Right lobe of liver (tissue), 6 donors: ENCODE measurements at regions not wholly inside any gene's neighbourhood (a gene's known extent, or its start where the extent isn't known, plus 50 kb on each side); places are given as distances from the start of the nearest gene placed in this dataset.

Experiments
- ATAC-seq, 4 donors: fragments of 200-7000 bp; cut with Tn5 transposase; one replicate each; pipeline ENCODE4 v1.9.1; 2020; ENCODE audit warnings: mild to moderate bottlenecking in 4 of 4, moderate library complexity in 4 of 4
- DNase-seq, 3 donors: peaks; one replicate each; pipeline ENCODE4 v3.0.0-alpha.2; 2020
- H3K27ac ChIP-seq, 3 donors: fragments of 200-600 bp; one replicate each; pipeline ENCODE4 v1.8.0; 2022
- H3K27me3 ChIP-seq, 2 donors: fragments of 200-600 bp; one replicate each; pipeline ENCODE4 v1.8.0; 2022
- H3K36me3 ChIP-seq, 4 donors: fragments of 200-600 bp; sonication (generic) in 1 of 4; one replicate each; pipeline versions ENCODE4 v1.5.1 to v1.8.0; 2017 to 2022; ENCODE audit warnings: control low read depth in 1 of 4
- H3K4me1 ChIP-seq, 4 donors: fragments of 200-600 bp; sonication (generic) in 1 of 4; one replicate each; pipeline versions ENCODE4 v1.5.1 to v1.8.0; 2017 to 2022; ENCODE audit warnings: control low read depth in 1 of 4
- H3K4me3 ChIP-seq, 3 donors: fragments of 200-600 bp; one replicate each; pipeline ENCODE4 v1.8.0; 2022
- H3K9me3 ChIP-seq, 4 donors: fragments of 200-600 bp; sonication (generic) in 1 of 4; one replicate each; pipeline versions ENCODE4 v1.5.1 to v1.8.0; 2017 to 2022; ENCODE audit warnings: control low read depth in 1 of 4
- POLR2A ChIP-seq: fragments of 450-650 bp; IDR thresholded peaks from one replicate; pipeline ENCODE4 v1.6.1; 2017; ENCODE audit warnings: antibody characterized with exemption, mild to moderate bottlenecking
- WGBS: methylation state at CpG from one replicate; pipeline ENCODE4 v1.1.6; 2018; ENCODE audit warnings: low coverage, low lambda C conversion rate; ENCODE audit not compliant: insufficient coverage; ENCODE audit errors: missing lambda C conversion rate; 5-methylcytosine and 5-hydroxymethylcytosine counted together
- intact Hi-C, 2 donors: fragments of 100-400 bp; cut with DNase I; formaldehyde crosslinking; loops; one replicate each; pipeline versions ENCODE4 v1.11.2 to v1.14.1; 2022
- TF ChIP-seq, protein P1 (sequence below), 4 donors: fragments of 200-600 bp in 3 of 4; fragments of 450-650 bp in 1 of 4; IDR thresholded peaks; one replicate each; pipeline versions ENCODE4 v1.5.1 to v1.8.0; 2016 to 2022; ENCODE audit warnings: antibody characterized with exemption in 4 of 4, mild to moderate bottlenecking in 2 of 4
- donor health status: DM: no; HTN: yes; CAD: no.
- donor health status: DM: no; HTN: no; CAD: no.
- donor health status: DM: no; HTN: no; CAD: no.
- donor health status: DM: no; HTN: yes; CAD: no.
- donor health status: DM: no; HTN: yes; CAD: no.

DNA sequence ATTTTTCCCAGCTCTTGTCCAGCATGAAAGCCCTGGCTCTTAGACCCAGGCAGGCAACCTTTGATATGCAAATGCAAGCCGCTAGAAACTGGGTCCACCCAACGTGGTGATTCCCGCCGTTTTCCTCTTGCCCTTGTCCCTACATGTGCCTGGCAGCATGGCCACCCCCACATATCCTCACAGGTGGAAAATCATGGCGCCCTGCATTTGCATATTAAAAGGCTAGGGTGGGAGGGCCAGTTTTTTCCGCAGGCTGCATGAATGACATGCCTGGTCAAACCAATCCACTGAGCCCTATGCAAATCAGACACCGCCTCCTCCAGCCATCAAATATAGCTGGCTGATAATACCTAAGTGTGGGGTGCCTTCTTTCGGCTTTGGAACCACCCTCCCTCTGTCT, 1091.8 kb upstream of the NXPH2 start:
- H3K27me3 ChIP-seq, result no peaks in the 10 kb centered on the region
- no peak overlapping the region for H3K4me3 ChIP-seq
- DNase-seq (no peak), ATAC-seq (no peak)
- 41% methylated on average over 6 of the region's 8 CpGs for WGBS
- no peaks in the 10 kb centered on the region for H3K9me3 ChIP-seq
- H3K4me1 ChIP-seq, result no peaks in the 10 kb centered on the region
- TF ChIP-seq POLR2A, result no peak
- TF ChIP-seq, protein P1, sequence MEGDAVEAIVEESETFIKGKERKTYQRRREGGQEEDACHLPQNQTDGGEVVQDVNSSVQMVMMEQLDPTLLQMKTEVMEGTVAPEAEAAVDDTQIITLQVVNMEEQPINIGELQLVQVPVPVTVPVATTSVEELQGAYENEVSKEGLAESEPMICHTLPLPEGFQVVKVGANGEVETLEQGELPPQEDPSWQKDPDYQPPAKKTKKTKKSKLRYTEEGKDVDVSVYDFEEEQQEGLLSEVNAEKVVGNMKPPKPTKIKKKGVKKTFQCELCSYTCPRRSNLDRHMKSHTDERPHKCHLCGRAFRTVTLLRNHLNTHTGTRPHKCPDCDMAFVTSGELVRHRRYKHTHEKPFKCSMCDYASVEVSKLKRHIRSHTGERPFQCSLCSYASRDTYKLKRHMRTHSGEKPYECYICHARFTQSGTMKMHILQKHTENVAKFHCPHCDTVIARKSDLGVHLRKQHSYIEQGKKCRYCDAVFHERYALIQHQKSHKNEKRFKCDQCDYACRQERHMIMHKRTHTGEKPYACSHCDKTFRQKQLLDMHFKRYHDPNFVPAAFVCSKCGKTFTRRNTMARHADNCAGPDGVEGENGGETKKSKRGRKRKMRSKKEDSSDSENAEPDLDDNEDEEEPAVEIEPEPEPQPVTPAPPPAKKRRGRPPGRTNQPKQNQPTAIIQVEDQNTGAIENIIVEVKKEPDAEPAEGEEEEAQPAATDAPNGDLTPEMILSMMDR (IDR thresholded peaks at IDR 0.05), result no peak
- no peak overlapping the region for H3K27ac ChIP-seq
- intact Hi-C loops, result no loop called here
- H3K36me3 ChIP-seq, result no peaks in the 10 kb centered on the region

DNA sequence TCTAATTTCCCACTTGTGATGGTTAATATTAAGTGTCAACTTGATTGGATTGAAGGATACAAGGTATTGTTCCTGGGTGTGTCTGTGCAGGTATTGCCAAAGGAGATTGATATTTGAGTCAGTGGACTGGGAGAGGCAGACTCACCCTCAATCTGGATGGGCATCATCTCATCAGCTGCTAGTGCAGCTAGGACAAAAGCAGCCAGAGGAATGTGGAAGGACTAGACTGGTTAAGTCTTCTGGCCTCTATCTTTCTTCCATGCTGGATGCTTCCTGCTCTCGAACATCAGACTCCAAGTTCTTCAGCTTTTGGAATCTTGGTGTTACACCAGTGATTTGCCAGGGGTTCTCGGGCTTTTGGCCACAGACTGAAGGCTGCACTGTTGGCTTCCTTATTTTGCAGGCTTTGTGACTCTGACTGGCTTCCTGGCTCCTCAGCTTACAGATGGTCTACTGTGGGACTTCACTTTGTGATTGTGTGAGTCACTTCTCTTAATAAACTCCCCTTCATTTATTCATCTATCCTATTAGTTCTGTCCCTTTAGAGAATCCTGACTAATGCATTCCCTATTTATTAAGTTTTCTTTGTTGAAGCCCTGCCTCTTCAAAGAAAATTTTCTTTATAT, 1087.5 kb upstream of the NXPH2 start:
- 24% methylated on average over 2 of the region's 2 CpGs for WGBS
- Histone ChIP-seq H3K27ac (no peak overlapping the region), H3K9me3 (no peaks in the 10 kb centered on the region), H3K4me3 (no peak overlapping the region), H3K27me3 (no peaks in the 10 kb centered on the region), H3K4me1 (no peaks in the 10 kb centered on the region), H3K36me3 (no peaks in the 10 kb centered on the region)
- TF ChIP-seq, protein P1 (IDR thresholded peaks at IDR 0.05), result no peak
- no peak for TF ChIP-seq POLR2A
- ATAC-seq (no peak), DNase-seq (no peak)
- intact Hi-C loops, result no loop called here

DNA sequence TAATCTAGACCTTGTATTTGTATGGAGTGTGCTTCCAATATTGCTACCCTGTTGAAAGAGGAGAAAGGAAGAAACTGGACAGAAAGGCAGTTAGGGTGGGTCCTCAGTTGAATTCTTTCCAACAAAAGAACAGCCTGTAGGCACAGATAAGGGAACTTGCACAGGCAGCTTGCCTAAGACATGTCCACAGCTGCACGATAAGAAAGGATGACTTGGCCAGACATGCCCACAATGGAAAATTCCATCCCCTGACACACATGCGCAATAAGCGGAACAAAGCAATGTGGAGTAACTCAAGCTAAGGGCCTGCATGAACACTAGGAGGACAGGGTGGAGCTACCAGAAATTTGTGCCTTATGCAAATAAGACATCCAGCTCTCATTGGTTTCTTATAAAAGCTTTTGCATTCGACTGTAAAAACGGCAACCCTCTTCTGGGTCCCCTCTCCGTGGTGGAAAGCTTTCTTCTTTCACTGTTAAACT, 1084.7 kb upstream of the NXPH2 start:
- WGBS, result 46% methylated on average over 4 of the region's 6 CpGs

DNA sequence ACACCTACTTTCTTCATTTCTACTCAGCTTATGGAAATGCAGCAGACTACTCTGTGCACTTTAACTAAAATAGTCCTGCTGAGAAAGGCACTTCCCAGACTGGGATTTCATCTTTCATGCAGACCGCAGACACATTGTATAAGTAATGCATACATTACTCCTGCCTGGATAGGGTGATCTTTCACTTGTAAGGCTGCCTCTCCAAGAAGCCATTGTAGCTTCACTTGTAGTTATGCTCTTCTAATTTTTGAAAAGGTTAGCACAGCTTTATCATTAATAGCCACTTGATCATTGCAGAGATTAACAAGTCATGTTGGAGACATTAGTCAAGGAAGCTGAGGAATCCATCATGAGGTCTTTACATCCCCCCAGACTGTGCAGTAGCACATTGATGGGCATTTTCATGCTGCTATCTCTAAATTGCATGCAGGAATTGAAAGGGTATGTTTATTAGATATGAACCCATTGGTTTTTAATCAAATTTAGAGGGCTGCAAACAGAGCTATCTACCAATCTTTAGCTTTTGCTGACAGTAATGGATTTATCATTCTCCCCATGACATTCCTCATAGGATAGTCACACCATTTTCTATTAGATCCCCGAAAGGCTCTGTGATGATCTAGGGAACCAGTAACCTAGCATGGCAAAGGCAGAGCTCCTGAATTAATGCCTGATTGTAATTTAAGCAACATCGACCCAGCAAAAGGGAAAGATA, 1074.7 kb upstream of the NXPH2 start:
- TF ChIP-seq POLR2A, result no peak
- TF ChIP-seq, protein P1 (IDR thresholded peaks at IDR 0.05), result no peak
- intact Hi-C loops, result no loop called here

More for the DNA sequence above, 1084.7 kb upstream of the NXPH2 start:
- Histone ChIP-seq H3K27me3 (no peaks in the 10 kb centered on the region), H3K36me3 (no peaks in the 10 kb centered on the region), H3K9me3 (no peaks in the 10 kb centered on the region), H3K4me1 (no peaks in the 10 kb centered on the region), H3K27ac (no peak overlapping the region), H3K4me3 (no peak overlapping the region)
- intact Hi-C loops, result no loop called here
- ATAC-seq (no peak), DNase-seq (no peak)
- TF ChIP-seq POLR2A, result no peak
- TF ChIP-seq, protein P1 (IDR thresholded peaks at IDR 0.05), result no peak

More for the DNA sequence above, 1074.7 kb upstream of the NXPH2 start:
- no peaks in the 10 kb centered on the region for H3K4me1 ChIP-seq
- H3K36me3 ChIP-seq, result no peaks in the 10 kb centered on the region
- DNase-seq, result no peak
- no peak for ATAC-seq
- H3K9me3 ChIP-seq, result no peaks in the 10 kb centered on the region
- no peak overlapping the region for H3K27ac ChIP-seq
- 60% methylated on average over 3 of the region's 3 CpGs for WGBS
- peaks cover 0 to 3% of the 10 kb centered on the region in 2 donors for H3K27me3 ChIP-seq
- H3K4me3 ChIP-seq, result no peak overlapping the region
